H9 (cell line): ENCODE measurements at regions not wholly inside any gene's neighbourhood (a gene's known extent, or its start where the extent isn't known, plus 50 kb on each side); places are given as distances from the start of the nearest gene placed in this dataset.

Source experiments
- DNase-seq: peaks from one replicate; pipeline ENCODE4 v3.0.0-alpha.2; 2017
- H2AFZ ChIP-seq: one replicate; pipeline ENCODE4 v1.6.1; 2013; ENCODE audit warnings: mild to moderate bottlenecking, low read length, control low read depth, moderate library complexity
- H2AK5ac ChIP-seq: 2 replicates; pipeline ENCODE4 v1.6.1; 2013; ENCODE audit warnings: low read length, control low read depth, mixed read lengths; ENCODE audit not compliant: insufficient read length
- H2BK120ac ChIP-seq: one replicate; pipeline ENCODE4 v1.6.1; 2013; ENCODE audit warnings: low read depth, mild to moderate bottlenecking, low read length, control low read depth, inconsistent platforms; ENCODE audit not compliant: poor library complexity, severe bottlenecking
- H2BK12ac ChIP-seq: 2 replicates; pipeline ENCODE4 v1.6.1; 2013; ENCODE audit warnings: low read length, control low read depth, mixed read lengths, low read depth; ENCODE audit not compliant: insufficient read length
- H2BK15ac ChIP-seq: 2 replicates; pipeline ENCODE4 v1.6.1; 2013; ENCODE audit warnings: low read depth, low read length, control low read depth
- H2BK20ac ChIP-seq: one replicate; pipeline ENCODE4 v1.6.1; 2013; ENCODE audit warnings: low read depth, mild to moderate bottlenecking, low read length, control low read depth, inconsistent platforms; ENCODE audit not compliant: poor library complexity, severe bottlenecking
- H2BK5ac ChIP-seq: 2 replicates; pipeline ENCODE4 v1.6.1; 2013; ENCODE audit warnings: low read length, control low read depth, mixed read lengths; ENCODE audit not compliant: insufficient read length
- H3K14ac ChIP-seq: 2 replicates; pipeline ENCODE4 v1.6.1; 2013; ENCODE audit warnings: low read length, control low read depth; ENCODE audit not compliant: insufficient read depth
- H3K18ac ChIP-seq: 2 replicates; pipeline ENCODE4 v1.6.1; 2013; ENCODE audit warnings: low read depth, mild to moderate bottlenecking, mixed read lengths, low read length, control low read depth; ENCODE audit not compliant: insufficient read length
- H3K23ac ChIP-seq: 2 replicates; pipeline ENCODE4 v1.6.1; 2013; ENCODE audit warnings: low read length, control low read depth, mixed read lengths, low read depth; ENCODE audit not compliant: insufficient read length
- H3K23me2 ChIP-seq: 2 replicates; pipeline ENCODE4 v1.6.1; 2013; ENCODE audit warnings: low read depth, mild to moderate bottlenecking, mixed read lengths, low read length, control low read depth; ENCODE audit not compliant: insufficient read length, poor library complexity, severe bottlenecking
- H3K27ac ChIP-seq: 2 replicates; pipeline ENCODE4 v1.5.1; 2013; ENCODE audit warnings: low read length, control low read depth, mixed read lengths, low read depth; ENCODE audit not compliant: insufficient read length
- H3K27me3 ChIP-seq: 2 replicates; pipeline ENCODE4 v1.6.1; 2013; ENCODE audit warnings: low read length, control low read depth, inconsistent platforms; ENCODE audit not compliant: insufficient read depth
- H3K4ac ChIP-seq: 2 replicates; pipeline ENCODE4 v1.6.1; 2013; ENCODE audit warnings: low read depth, mild to moderate bottlenecking, control low read depth, inconsistent platforms, low read length, moderate library complexity
- H3K4me1 ChIP-seq: 2 replicates; pipeline ENCODE4 v1.6.1; 2013; ENCODE audit warnings: low read length, control low read depth, inconsistent platforms; ENCODE audit not compliant: insufficient read depth
- H3K4me2 ChIP-seq: 2 replicates; pipeline ENCODE4 v1.6.1; 2013; ENCODE audit warnings: low read length, control low read depth, mixed read lengths; ENCODE audit not compliant: insufficient read length, insufficient read depth
- H3K56ac ChIP-seq: 2 replicates; pipeline ENCODE4 v1.6.1; 2013; ENCODE audit warnings: low read depth, mild to moderate bottlenecking, mixed read lengths, low read length, control low read depth; ENCODE audit not compliant: insufficient read length
- H3K79me1 ChIP-seq: 2 replicates; pipeline ENCODE4 v1.6.1; 2013; ENCODE audit warnings: low read depth, mild to moderate bottlenecking, moderate library complexity, low read length, control low read depth, inconsistent platforms; ENCODE audit not compliant: insufficient read depth, poor library complexity, severe bottlenecking
- H3K79me2 ChIP-seq: 2 replicates; pipeline ENCODE4 v1.6.1; 2013; ENCODE audit warnings: low read length, control low read depth, inconsistent platforms; ENCODE audit not compliant: insufficient read depth
- H3K9ac ChIP-seq: 2 replicates; pipeline ENCODE4 v1.6.1; 2013; ENCODE audit warnings: low read length, control low read depth, mixed read lengths; ENCODE audit not compliant: insufficient read length; ENCODE audit errors: extremely low read depth
- H3K9me3 ChIP-seq: one replicate; pipeline ENCODE4 v1.6.1; 2013; ENCODE audit warnings: low read depth, low read length, inconsistent platforms; ENCODE audit not compliant: control insufficient read depth
- H3T11ph ChIP-seq: one replicate; pipeline ENCODE4 v1.6.1; 2013; ENCODE audit warnings: mild to moderate bottlenecking, low read length, control low read depth, inconsistent platforms
- H4K20me1 ChIP-seq: one replicate; pipeline ENCODE4 v1.6.1; 2013; ENCODE audit not compliant: control insufficient read depth, insufficient read length, insufficient read depth
- H4K5ac ChIP-seq: 2 replicates; pipeline ENCODE4 v1.6.1; 2013; ENCODE audit warnings: low read depth, mild to moderate bottlenecking, mixed read lengths, low read length, control low read depth; ENCODE audit not compliant: insufficient read length
- H4K8ac ChIP-seq: replicated peaks from 2 replicates; pipeline ENCODE4 v1.6.1; 2013; ENCODE audit warnings: low read length, control low read depth, mixed read lengths, low read depth; ENCODE audit not compliant: insufficient read length
- H4K91ac ChIP-seq: 2 replicates; pipeline ENCODE4 v1.6.1; 2013; ENCODE audit warnings: low read depth, mild to moderate bottlenecking, moderate library complexity, mixed read lengths, low read length, control low read depth; ENCODE audit not compliant: insufficient read length
- H3K27ac Mint-ChIP-seq, 3 experiments: 2 replicates in 2 of 3; 3 replicates in 1 of 3; pipeline ENCODE4 v1.8.0; 2020 to 2021; ENCODE audit warnings: mixed read lengths in 3 of 3, mild to moderate bottlenecking in 1 of 3, moderate library complexity in 1 of 3
- H3K27me3 Mint-ChIP-seq: 2 replicates; pipeline ENCODE4 v1.8.0; 2021; ENCODE audit warnings: low read depth, mild to moderate bottlenecking, moderate library complexity, mixed read lengths
- H3K36me3 Mint-ChIP-seq, 3 experiments: 2 replicates in 2 of 3; 3 replicates in 1 of 3; pipeline ENCODE4 v1.8.0; 2020 to 2021; ENCODE audit warnings: low read depth in 3 of 3, mixed read lengths in 3 of 3; ENCODE audit not compliant: insufficient read depth in 1 of 3
- H3K4me1 Mint-ChIP-seq, 2 experiments: 2 replicates each; pipeline ENCODE4 v1.8.0; 2020; ENCODE audit warnings: mixed read lengths in 2 of 2
- H3K4me3 Mint-ChIP-seq, 2 experiments: 2 replicates in 1 of 2; 3 replicates in 1 of 2; pipeline ENCODE4 v1.8.0; 2020 to 2021; ENCODE audit warnings: mild to moderate bottlenecking in 2 of 2, mixed read lengths in 2 of 2, moderate library complexity in 1 of 2
- H3K9me3 Mint-ChIP-seq, 2 experiments: 2 replicates in 1 of 2; 3 replicates in 1 of 2; pipeline ENCODE4 v1.8.0; 2020; ENCODE audit warnings: mild to moderate bottlenecking in 2 of 2, mixed read lengths in 2 of 2, moderate library complexity in 1 of 2
- WGBS: extraction: QIAGEN DNeasy Blood & Tissue Kit; methylation state at CpG from one replicate; pipeline ENCODE4 v1.1.7; 2013; ENCODE audit warnings: missing lambda C conversion rate, low lambda C conversion rate, mixed read lengths; ENCODE audit not compliant: insufficient read length; ENCODE audit errors: extremely low coverage; 5-methylcytosine and 5-hydroxymethylcytosine counted together
- TF ChIP-seq, protein P1 (sequence below): fragments of 200-600 bp; sonication (generic); conservative IDR thresholded peaks from 3 replicates; pipeline ENCODE4 v1.8.0; 2021; ENCODE audit warnings: antibody characterized with exemption, mild to moderate bottlenecking

DNA sequence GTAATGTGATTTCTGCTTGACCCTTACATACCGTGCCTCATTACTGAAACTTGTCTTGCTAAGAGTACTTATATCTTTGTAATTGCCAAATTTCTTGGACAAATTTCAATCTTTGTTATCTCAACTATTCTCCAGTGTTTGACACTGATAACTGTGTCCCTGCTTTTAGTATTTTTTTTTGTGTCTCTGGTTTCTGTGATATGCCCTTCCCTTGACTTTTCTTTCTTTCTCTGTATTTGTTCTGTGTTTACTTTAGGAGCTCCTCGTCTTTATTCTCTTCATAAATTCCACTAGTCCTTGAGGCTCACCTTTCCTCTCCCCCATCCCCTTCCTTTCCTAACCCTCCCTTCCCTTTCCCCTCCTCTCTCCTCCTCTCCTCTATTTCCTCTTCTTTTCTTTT is 123.7 kb upstream of the FBXL17 start:
- Mint-ChIP-seq H3K36me3 (peaks cover 0 to 13% (median 4%) of the 10 kb centered on the region in 3 experiments; a peak in 4 of 7 replicates), H3K4me1 (no peaks in the 10 kb centered on the region), H3K27me3 (no peaks in the 10 kb centered on the region), H3K4me3 (no peak overlapping the region), H3K9me3 (peaks cover 6 to 11% of the 10 kb centered on the region in 2 experiments; a peak in 4 of 5 replicates), H3K27ac (no peak overlapping the region)
- Histone ChIP-seq H3K27me3 (no peaks in the 10 kb centered on the region), H3K79me2 (no peaks in the 10 kb centered on the region), H3K4ac (no peak overlapping the region), H3K79me1 (no peaks in the 10 kb centered on the region), H2BK12ac (no peak overlapping the region), H4K20me1 (no peaks in the 10 kb centered on the region), H2BK15ac (no peak overlapping the region), H2AK5ac (no peak overlapping the region), H3K9ac (no peak overlapping the region), H3K18ac (no peak overlapping the region), H3K4me2 (no peak overlapping the region), H3K4me1 (no peaks in the 10 kb centered on the region), H2BK20ac (no peak overlapping the region), H3K23ac (no peak overlapping the region), H3K56ac (no peak overlapping the region), H3K14ac (no peak overlapping the region), H4K8ac (no peak overlapping the region), H4K91ac (no peak overlapping the region), H2BK5ac (no peak overlapping the region), H3K27ac (no peak overlapping the region), H2BK120ac (no peak overlapping the region), H3T11ph (no peak overlapping the region), H3K23me2 (no peaks in the 10 kb centered on the region), H3K9me3 (no peaks in the 10 kb centered on the region), H4K5ac (no peak overlapping the region), H2AFZ (no peak overlapping the region)
- WGBS: no CpG with 5 or more reads among the region's 2 CpGs
- DNase-seq: no peak
- TF ChIP-seq, protein P1, sequence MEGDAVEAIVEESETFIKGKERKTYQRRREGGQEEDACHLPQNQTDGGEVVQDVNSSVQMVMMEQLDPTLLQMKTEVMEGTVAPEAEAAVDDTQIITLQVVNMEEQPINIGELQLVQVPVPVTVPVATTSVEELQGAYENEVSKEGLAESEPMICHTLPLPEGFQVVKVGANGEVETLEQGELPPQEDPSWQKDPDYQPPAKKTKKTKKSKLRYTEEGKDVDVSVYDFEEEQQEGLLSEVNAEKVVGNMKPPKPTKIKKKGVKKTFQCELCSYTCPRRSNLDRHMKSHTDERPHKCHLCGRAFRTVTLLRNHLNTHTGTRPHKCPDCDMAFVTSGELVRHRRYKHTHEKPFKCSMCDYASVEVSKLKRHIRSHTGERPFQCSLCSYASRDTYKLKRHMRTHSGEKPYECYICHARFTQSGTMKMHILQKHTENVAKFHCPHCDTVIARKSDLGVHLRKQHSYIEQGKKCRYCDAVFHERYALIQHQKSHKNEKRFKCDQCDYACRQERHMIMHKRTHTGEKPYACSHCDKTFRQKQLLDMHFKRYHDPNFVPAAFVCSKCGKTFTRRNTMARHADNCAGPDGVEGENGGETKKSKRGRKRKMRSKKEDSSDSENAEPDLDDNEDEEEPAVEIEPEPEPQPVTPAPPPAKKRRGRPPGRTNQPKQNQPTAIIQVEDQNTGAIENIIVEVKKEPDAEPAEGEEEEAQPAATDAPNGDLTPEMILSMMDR: no peak
